Body of pancreas (tissue), 1 donor: ENCODE measurements at regions not wholly inside any gene's neighbourhood (a gene's known extent, or its start where the extent isn't known, plus 50 kb on each side); places are given as distances from the start of the nearest gene placed in this dataset. TPM values are rescaled to one million over a fixed set of nuclear protein-coding genes. Genes with fewer than 3 reads are reported as not detected.

Source experiments
- small RNA-seq: library from RNA; depleted of rRNA; stranded (forward); fragments of <200 nt; gene quantifications from one replicate; pipeline ENCODE3, GENCODE V24; 2016

Small RNAs in the stretch of these regions (small RNA-seq; reads per million reads assigned to genes)
- gene RF00019 (not detected), gene RNU1-119P (not detected)
